ENCODE measurements at regions not wholly inside any gene's neighbourhood (a gene's known extent, or its start where the extent isn't known, plus 50 kb on each side); places are given as distances from the start of the nearest gene placed in this dataset.

GRCh38 chr10:114730291-114730690, 72.2 kb upstream of the ABLIM1 start:
- Mint-ChIP-seq H3K27ac (no peak overlapping the region), H3K4me3 (no peak overlapping the region), H3K27me3 (ENCODE audit: low read depth) (no peaks in the 10 kb centered on the region), H3K9me3 (peaks cover 14% of the 10 kb centered on the region), H3K4me1 (no peaks in the 10 kb centered on the region), H3K36me3 (no peaks in the 10 kb centered on the region)
- ChIA-PET POLR2A (no interaction called here), CTCF (interaction anchor here (0.7 kb wide), 1 partner anchor 138 kb away, joined by 4 read pairs; no protein-coding TSS in a partner anchor)
- TF ChIP-seq CBFB (CRISPR knock-in tag; IDR thresholded peaks at IDR 0.05; ENCODE audit: low read depth) (no peak), ZNF281 (CRISPR knock-in tag; IDR thresholded peaks at IDR 0.05) (no peak), MXD4 (CRISPR knock-in tag; IDR thresholded peaks at IDR 0.05; ENCODE audit: borderline replicate concordance) (no peak), TCF7 (CRISPR knock-in tag; IDR thresholded peaks at IDR 0.05; ENCODE audit: low read depth) (no peak), NFATC4 (CRISPR knock-in tag; IDR thresholded peaks at IDR 0.05) (no peak), TEAD1 (CRISPR knock-in tag; IDR thresholded peaks at IDR 0.05) (no peak), SMAD3 (CRISPR knock-in tag; IDR thresholded peaks at IDR 0.05; ENCODE audit: borderline replicate concordance) (no peak)
- TF ChIP-seq, protein P1, sequence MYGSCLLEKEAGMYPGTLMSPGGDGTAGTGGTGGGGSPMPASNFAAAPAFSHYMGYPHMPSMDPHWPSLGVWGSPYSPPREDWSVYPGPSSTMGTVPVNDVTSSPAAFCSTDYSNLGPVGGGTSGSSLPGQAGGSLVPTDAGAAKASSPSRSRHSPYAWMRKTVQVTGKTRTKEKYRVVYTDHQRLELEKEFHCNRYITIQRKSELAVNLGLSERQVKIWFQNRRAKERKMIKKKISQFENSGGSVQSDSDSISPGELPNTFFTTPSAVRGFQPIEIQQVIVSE (CRISPR knock-in tag; IDR thresholded peaks at IDR 0.05; ENCODE audit: borderline replicate concordance): no peak
- TF ChIP-seq, protein P2, sequence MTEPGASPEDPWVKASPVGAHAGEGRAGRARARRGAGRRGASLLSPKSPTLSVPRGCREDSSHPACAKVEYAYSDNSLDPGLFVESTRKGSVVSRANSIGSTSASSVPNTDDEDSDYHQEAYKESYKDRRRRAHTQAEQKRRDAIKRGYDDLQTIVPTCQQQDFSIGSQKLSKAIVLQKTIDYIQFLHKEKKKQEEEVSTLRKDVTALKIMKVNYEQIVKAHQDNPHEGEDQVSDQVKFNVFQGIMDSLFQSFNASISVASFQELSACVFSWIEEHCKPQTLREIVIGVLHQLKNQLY (CRISPR knock-in tag; IDR thresholded peaks at IDR 0.05): no peak
- TF ChIP-seq, protein P3, sequence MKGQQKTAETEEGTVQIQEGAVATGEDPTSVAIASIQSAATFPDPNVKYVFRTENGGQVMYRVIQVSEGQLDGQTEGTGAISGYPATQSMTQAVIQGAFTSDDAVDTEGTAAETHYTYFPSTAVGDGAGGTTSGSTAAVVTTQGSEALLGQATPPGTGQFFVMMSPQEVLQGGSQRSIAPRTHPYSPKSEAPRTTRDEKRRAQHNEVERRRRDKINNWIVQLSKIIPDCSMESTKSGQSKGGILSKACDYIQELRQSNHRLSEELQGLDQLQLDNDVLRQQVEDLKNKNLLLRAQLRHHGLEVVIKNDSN (CRISPR knock-in tag; IDR thresholded peaks at IDR 0.05): no peak
- DNase-seq (ENCODE audit: low spot score) (no peak), ATAC-seq (no peak)

- peaks cover 7% of the 10 kb centered on the region for H3K9me3 Mint-ChIP-seq
- ATAC-seq (no peak), DNase-seq (ENCODE audit: low spot score) (no peak)
- no peak overlapping the region for H3K27ac Mint-ChIP-seq
- H3K4me1 Mint-ChIP-seq: no peaks in the 10 kb centered on the region
- no peaks in the 10 kb centered on the region for H3K27me3 Mint-ChIP-seq (ENCODE audit: low read depth)
- ChIA-PET CTCF (no interaction called here), POLR2A (no interaction called here)
- no peak overlapping the region for H3K4me3 Mint-ChIP-seq
- H3K36me3 Mint-ChIP-seq: no peaks in the 10 kb centered on the region
- TF ChIP-seq FOXP1 (CRISPR knock-in tag; IDR thresholded peaks at IDR 0.05; ENCODE audit: borderline replicate concordance): no peak
- TF ChIP-seq ZNF416 (CRISPR knock-in tag; IDR thresholded peaks at IDR 0.05): no peak
- TF ChIP-seq, protein P1 (CRISPR knock-in tag; IDR thresholded peaks at IDR 0.05; ENCODE audit: borderline replicate concordance): no peak
- no peak for TF ChIP-seq E2F5 (CRISPR knock-in tag; IDR thresholded peaks at IDR 0.05)
- no peak for TF ChIP-seq RELA (CRISPR knock-in tag; IDR thresholded peaks at IDR 0.05; ENCODE audit: borderline replicate concordance)
- TF ChIP-seq CBFB (CRISPR knock-in tag; IDR thresholded peaks at IDR 0.05; ENCODE audit: low read depth): no peak
- TF ChIP-seq, protein P4, sequence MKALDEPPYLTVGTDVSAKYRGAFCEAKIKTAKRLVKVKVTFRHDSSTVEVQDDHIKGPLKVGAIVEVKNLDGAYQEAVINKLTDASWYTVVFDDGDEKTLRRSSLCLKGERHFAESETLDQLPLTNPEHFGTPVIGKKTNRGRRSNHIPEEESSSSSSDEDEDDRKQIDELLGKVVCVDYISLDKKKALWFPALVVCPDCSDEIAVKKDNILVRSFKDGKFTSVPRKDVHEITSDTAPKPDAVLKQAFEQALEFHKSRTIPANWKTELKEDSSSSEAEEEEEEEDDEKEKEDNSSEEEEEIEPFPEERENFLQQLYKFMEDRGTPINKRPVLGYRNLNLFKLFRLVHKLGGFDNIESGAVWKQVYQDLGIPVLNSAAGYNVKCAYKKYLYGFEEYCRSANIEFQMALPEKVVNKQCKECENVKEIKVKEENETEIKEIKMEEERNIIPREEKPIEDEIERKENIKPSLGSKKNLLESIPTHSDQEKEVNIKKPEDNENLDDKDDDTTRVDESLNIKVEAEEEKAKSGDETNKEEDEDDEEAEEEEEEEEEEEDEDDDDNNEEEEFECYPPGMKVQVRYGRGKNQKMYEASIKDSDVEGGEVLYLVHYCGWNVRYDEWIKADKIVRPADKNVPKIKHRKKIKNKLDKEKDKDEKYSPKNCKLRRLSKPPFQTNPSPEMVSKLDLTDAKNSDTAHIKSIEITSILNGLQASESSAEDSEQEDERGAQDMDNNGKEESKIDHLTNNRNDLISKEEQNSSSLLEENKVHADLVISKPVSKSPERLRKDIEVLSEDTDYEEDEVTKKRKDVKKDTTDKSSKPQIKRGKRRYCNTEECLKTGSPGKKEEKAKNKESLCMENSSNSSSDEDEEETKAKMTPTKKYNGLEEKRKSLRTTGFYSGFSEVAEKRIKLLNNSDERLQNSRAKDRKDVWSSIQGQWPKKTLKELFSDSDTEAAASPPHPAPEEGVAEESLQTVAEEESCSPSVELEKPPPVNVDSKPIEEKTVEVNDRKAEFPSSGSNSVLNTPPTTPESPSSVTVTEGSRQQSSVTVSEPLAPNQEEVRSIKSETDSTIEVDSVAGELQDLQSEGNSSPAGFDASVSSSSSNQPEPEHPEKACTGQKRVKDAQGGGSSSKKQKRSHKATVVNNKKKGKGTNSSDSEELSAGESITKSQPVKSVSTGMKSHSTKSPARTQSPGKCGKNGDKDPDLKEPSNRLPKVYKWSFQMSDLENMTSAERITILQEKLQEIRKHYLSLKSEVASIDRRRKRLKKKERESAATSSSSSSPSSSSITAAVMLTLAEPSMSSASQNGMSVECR (CRISPR knock-in tag; IDR thresholded peaks at IDR 0.05; ENCODE audit: borderline replicate concordance): no peak
- no peak for TF ChIP-seq SOX15 (CRISPR knock-in tag; IDR thresholded peaks at IDR 0.05)
- TF ChIP-seq FOXP4 (CRISPR knock-in tag; IDR thresholded peaks at IDR 0.05): no peak
- no peak for TF ChIP-seq EMX1 (CRISPR knock-in tag; IDR thresholded peaks at IDR 0.05)
- TF ChIP-seq NFATC4 (CRISPR knock-in tag; IDR thresholded peaks at IDR 0.05): no peak
- no peak for TF ChIP-seq ZNF219 (CRISPR knock-in tag; IDR thresholded peaks at IDR 0.05; ENCODE audit: borderline replicate concordance)
- TF ChIP-seq IRF2 (CRISPR knock-in tag; IDR thresholded peaks at IDR 0.05; ENCODE audit: borderline replicate concordance, low read depth): no peak
- TF ChIP-seq GABPB1 (CRISPR knock-in tag; IDR thresholded peaks at IDR 0.05): no peak
These were observed 74.9 kb upstream of the ABLIM1 start for GRCh38 chr10:114732931-114733330.

Measured in WTC11 (cell line).